Tongue (tissue), 1 donor: ENCODE measurements at regions not wholly inside any gene's neighbourhood (a gene's known extent, or its start where the extent isn't known, plus 50 kb on each side); places are given as distances from the start of the nearest gene placed in this dataset.
"Not testable (repeated sequence)": the region's sequence is repeated elsewhere in the genome, so short reads cannot be mapped to it uniquely, and the experiment has no call there.

Experiments used
- DNase-seq: peaks from one replicate; pipeline ENCODE4 v3.0.0-alpha.2; 2015

DNA sequence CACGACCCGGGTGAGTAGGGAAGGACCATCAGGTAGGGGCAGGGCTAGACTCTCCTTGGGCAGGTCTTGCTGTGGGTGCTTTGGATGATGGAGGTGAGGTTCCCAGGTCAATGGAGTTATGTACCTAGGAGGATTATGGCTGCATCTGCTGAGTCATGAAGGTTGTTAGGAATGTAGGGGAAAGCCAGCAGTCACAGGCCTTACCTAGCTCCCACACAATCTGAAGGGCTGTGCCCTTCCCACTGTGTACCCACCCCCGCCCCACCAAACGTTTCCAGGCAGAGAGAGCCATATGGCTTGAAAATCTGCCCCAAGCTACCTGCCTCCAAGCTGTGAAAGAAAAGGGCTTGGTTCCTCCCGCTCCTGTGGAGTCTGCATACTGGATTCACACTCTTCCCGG lies 573.4 kb upstream of the DPPA4 start:
- no peak for DNase-seq

DNA sequence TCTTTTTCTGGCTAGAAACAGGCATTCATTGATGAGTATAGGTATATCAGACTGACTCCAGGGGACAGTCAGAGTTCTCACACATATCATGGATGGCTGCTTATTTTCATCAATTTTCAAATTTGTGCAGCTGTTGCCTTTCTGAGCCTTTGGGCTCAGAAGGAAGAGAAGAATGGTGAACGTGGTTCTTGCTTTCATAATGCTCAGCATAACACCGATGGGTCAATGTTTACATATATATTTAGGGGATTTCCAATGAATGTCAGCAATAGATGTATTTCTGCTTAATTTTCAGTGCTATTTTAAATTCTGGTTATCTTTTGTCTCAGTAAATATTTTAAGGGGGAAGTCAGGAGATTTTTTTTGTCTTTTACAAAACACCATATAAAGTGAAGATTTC lies 581.4 kb upstream of the DPPA4 start:
- no peak for DNase-seq

DNA sequence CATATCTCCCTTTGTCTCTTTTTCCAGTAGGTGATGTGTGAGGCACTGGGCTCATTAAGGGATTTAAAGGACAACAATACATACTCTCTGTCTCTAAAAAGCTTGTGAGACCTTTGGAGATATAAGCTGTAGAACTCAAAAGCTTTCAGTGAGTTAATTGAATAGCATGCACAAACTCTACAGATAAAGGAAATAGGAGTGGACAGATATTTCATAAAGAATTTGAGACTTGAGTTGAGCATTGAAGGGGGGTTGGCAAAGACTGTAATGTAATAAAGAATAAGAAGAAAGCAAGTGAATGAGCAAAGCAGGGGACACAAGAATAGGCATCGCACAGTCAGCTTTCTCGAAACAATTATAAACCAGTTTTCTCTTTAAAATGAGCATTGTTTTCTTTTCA lies 583.4 kb upstream of the DPPA4 start:
- DNase-seq, result no peak

DNA sequence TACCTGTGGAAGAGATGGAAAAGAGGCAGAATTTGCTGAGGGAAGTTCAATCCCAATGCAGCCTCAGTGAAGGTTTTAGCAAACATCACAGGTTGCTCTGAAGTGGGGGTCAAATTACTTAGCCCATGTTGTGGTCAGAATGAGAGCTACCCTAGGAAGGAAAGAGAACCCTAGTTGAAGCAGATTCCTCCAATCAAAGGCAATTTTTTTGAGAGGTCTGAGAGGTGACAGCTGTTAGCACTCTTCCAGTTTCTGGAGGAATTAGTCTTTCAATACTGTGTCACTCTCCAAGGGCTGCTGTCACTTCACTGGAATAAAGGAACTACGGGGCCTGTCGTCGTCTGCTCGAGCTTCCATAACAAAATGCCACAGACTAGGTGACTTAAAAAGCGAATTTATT lies 584.2 kb upstream of the DPPA4 start:
- DNase-seq, result peak; percentile 8

DNA sequence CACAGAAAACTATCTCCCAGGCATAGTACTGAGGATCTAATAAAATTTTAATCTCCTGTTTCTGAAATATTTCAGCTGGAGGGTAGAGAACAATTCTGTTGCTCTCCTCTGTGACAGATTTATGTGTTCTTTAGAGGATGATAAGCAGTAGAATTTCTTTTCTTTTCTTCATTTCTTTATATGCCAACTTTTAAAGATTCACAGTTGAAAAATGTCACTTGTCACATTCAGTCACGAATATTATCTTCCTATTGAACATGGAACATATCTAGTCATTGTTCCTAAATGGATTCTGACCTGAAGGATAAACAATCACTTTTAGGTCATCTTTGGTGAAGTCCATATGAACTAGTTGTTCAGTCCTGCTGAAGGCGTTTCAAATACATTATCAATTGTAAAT lies 585.5 kb upstream of the DPPA4 start:
- no peak for DNase-seq

DNA sequence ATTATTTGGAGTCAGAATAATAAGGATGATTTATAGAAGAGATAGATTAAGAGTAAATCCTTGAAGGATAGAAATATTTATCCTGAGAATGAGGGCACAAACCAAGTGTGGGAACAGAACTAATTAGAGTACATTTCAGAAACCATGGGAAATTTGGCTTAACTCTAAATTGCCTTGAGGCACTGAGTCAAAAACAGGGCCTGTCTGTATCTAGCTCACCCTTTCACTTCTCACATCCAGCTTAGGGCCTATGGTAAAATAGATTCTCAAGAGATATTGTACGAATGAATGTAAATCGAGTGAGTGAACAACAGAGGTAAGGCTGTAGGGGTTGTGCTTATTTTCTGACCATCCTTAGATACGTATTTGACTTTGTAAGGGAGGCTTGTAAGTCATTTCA lies 586.1 kb upstream of the DPPA4 start:
- DNase-seq, result no peak

DNA sequence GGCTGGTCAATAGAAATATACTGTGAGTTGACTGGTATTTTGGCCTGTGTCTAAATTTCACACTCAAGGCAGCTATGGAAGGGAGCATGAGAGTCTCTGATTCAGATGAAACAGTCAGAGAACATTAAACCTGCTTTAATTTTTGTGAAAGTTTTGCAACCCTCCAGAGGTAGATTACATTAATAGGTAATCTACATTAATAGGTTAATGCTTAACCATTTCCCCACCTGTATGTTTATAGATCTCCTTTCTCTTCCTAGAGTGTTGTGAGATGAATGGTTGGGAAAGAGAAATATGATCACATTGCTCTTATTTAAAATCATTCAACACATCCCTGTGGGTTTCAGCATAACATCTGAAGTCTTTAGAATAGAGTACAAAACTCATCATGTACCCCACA lies 586.9 kb upstream of the DPPA4 start:
- no peak for DNase-seq

DNA sequence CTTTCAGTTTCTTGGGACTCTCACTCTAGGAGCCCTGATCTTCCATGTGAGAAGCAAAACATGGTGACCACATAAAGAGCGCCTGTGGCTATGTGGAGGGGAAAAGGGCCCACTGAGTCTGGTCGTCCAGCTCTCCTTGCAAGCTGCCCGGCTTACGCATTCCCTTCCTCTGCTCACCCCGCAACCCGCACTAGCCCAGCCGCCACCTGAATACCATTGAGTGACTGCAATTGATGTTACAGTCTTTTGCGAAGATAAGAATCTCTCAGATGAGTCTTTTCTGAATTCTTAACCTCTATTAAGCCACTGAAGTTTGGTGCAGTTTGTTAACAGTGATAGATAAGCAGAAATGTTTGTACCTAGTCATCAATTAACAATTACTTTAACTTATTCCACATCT lies 589.0 kb upstream of the DPPA4 start:
- DNase-seq, result no peak

DNA sequence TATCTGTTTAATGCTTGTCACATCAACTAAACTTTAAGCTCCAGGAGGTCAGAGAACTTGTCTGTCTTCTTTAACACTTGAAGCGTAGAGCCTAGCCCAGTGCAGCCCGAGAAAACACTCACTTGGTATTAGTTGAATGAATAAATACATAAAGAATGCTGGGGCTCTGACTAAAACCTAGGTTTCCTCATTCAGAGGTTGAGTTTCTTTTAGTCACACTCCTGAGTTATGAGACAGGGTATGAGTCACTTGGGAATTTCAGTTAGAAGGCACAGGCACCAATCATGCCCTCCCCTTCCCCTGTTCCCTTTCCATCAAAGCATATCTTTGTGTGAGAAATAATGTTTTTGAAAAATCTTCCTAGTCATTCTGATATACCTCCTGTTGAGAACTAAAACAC lies 589.8 kb upstream of the DPPA4 start:
- no peak for DNase-seq

DNA sequence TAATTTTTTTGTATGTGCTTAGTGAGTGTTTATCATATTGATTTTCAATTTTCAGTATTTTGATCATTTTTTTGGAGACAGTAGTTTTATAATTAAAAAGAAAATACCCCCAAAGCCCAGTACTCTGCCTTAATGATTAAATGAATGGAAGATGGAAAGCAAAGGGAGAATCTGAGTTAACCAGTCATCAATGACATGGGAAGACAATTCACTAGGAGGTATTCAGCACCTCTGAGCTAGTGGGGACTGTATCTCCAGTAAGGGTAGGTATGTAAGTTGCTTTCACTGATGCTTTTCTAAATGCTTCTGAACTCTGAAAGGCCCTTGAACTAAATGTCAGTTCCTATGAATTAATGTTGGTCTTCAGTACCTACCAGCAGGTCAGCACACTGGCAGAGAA lies 590.4 kb upstream of the DPPA4 start:
- DNase-seq, result no peak

DNA sequence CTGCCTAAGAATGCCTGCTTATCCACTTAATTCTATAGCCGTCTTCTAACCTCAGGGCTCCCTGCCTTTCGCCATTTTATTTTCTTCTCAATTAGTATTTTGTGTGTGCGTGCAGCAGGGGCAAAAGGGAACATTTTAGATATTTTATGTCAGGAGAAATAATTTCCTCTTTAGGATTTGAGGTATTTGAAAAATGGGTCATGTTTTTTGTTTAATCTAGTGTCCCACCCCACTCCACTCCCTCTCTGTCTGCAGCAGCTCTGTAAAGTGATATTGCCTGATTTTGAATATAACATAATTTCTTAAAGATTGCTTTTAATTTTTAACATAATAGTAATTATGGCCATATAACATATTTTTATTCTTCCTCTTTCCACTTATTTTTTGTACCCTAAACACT lies 593.2 kb upstream of the DPPA4 start:
- no peak for DNase-seq

DNA sequence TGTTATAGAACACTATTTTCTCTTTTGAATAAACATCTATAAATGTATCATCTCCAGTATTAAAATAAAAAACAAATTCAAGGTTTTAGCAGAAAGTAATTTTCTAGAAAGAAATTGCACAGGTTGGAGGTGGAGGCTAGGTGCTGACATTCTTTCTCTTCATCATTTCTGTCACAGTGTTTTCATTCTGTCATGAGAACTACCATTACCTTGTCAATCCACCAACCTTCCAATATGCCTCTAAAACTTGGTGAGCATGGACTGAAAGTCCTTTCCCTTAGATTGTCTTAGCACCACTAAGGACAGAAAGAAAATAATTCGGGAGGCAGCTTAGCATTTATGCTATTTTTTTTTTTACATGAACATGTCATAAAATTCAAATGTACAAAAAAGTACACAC lies 596.2 kb upstream of the DPPA4 start:
- DNase-seq, result no peak

DNA sequence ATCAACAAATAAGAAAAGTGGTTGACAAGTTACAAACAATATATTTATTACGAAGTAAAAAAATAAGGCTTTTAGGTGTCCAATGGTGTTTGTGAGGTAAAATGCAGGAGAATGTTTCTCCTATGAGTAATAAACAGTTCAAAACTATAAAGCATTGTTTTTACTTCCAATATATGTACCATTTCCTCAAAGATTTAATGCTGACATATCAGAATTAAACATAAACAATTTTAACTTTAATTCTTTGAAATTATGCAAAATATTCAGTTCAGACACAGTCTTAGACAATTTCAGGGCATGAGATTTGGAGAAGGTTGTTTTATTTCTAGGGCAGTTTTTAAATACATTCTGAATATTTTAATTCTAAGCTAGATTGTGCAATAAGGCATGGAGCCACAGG lies 602.5 kb upstream of the DPPA4 start:
- no peak for DNase-seq

DNA sequence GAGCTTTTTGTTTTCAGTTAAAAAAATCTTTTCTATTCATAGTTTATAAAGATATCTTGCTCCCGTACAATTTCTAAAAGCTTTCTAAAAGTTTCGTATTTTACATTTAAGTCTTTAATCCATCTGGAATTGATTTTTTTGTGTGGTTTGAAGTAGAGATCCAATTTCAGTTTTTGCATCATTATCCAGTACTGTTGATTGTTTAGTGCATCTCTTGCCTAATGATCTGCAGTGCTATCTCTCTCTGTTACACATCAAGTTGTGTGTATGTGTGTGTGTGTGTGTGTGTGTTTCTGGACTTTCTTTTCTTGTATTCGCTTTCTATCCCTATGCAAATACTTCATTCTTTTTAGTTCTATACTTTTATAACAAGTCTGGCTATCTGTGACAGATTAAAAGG lies 605.8 kb upstream of the DPPA4 start:
- no peak for DNase-seq

DNA sequence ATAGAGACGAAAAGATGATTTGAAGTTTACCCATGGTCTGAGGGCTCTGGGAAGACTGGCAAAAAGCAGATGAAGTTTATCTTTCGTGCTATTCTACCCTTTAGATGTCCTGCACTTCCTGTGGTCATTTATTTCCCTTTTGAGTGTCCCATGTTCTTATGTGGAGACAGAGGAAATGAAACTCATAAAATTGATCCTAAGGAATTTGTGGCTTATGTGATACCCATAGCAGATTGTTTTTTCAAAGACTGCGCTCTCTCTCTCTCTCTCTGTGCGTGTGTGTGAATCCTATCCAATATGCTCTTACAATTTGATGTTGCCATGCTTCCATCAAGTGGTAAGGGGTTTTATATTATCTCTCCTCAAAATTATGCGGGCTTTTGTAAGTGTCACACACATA lies 607.5 kb upstream of the DPPA4 start:
- DNase-seq, result no peak

DNA sequence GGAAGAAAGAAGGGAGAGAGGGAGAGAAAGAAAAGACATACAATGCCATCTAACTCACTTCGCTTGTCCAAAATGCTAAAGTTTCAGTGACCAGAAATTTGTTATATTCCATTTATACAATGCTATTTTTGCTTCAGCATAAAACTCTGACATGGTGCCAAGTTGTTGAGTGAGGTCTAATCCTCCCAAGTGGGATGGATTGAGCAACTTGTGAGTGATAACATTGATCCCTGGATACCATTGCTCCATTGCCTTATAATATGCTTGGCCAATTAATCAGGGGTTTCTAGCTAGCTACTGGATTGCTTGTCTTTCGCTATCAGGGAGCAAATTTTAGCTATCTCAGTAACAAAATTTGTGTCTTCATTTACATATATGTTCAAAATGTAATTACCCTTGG lies 615.6 kb upstream of the DPPA4 start:
- peak; percentile 11 for DNase-seq

DNA sequence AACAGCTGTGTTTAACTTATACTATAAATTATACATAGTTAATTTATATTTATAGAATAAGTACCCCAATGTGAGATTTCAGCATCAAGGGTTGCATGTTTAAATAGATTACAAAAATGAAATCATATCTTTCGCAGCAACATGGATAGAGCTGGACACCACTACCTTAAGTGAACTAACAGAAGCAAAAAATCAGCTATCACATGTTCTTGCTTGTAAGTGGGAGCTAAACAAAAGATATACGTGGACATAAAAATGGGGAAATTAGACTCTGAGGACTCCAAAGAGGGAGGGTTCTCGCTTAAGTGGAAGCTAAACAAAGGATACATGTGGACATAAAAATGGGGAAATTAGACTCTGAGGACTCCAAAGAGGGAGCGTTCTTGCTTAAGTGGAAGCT lies 626.5 kb upstream of the DPPA4 start:
- DNase-seq, result no peak

DNA sequence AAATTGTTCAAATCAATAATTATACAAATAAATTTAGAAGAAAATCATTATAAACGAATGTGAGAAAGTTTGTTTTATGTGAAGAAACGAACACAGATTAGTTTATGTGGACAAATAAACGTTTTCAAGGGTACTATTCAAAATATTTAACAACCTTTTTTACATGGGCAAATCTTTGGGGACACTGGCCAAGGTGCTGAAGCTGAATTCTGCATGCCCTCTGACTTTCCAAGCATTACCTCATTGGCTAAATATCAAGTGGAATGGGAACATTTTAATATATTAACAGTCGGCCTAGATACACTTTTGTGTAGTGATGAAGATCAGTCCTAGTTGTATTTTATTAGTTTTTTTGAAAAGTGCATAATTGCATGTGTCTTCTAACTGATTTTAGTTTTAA lies 636.4 kb upstream of the DPPA4 start:
- no peak for DNase-seq

DNA sequence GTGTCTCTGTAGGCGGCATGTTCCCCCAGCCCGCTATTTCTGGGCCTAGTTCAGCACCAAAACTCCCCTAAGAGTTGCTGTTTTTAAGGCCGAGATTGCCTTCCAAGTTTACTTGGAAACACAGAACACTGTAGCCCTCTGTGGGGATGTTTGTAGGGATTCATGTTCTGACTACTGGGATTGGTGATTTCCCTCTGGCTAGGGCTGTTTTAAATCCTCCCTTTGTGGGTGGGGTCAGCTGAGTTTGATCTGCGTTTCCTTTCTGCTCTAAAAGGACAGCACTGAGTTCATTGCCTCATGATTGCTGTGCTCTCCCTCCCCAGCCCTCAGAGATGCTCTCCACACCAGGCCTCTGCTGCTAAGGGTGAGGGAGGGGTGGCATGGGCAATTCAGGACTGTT lies 640.6 kb upstream of the DPPA4 start:
- DNase-seq, result peak; percentile 12

DNA sequence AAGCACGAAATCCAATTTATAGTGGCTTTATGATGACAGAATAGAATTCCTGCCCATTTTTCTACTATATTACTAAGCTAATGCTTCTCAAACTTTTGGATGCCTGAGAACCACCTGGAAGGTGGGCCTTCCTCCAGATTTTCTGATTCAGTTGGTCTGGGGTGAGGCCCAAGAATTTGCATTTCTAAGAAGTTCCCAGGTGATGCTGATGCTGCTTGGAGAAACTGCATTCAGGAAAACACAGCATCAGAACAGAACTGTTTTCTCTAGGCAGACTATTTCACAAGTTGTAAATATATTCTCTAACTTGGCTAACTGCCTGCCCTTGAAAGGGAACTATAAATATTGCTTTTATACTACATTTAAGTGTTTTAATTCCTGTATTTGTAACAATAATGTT lies 644.9 kb upstream of the DPPA4 start:
- DNase-seq, result no peak

DNA sequence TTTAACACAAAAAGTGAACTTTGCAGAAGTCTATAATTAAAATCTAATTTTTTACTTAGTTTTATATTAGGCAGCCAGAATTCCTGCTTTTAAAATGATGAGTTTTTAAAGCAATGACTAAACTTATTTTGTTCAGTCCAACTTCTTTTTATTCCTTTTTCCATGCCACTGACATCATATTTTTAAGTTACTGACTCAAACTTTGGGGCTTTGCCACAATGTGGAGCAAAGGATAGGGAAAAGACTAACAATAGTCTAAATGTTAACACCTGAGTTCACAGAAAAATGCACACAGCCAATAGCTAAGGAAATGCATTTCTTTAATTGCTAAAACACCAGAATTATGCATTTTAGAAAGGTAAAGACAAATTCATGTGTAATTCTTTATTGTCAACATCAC lies 647.6 kb upstream of the DPPA4 start:
- DNase-seq, result no peak

DNA sequence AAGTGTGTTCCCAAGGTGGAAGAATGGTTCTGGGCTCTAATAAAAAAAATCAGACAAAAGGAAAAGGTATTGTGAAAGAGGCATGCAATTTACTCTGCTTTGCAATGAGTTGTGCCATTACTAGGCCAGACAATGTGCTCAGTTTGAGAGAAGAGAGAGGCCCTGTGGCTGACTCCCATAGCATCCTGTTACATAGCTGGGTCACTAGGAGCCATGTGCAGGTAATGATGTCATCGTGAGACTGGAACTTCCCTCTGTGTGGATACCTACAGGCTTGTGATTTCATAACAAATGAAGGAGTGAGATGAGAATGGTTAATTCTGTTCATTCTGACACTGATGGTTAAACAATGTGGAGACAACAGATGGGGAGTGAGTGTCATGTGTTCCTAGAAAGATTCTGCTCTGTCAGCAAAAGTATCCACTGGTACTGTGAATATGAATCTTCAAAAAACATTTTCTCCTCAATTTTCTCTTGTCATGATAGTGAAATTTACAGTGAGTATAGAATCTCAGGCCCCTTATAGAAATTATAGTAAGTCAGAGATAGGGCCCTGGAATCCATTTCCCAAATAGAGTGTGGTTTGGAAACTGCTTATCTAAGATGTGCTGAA lies 648.7 kb upstream of the DPPA4 start:
- DNase-seq, result no peak

DNA sequence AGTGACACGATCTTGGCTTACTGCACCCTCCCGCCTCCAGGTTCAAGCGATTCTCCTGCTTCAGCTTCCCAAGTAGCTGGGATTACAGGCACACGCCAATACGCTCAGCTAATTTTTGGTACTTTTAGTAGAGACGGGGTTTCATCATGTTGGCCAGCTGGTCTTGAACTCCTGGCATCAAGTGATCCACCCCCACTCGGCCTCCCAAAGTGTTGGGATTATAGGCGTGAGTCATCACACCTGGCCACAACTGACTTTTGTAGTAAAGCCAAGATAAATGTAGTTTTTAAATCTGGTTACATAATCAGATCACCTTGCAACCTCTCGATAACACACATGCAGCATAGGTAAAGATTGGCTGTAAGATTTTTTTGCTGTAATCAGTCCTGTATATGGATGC lies 657.5 kb upstream of the DPPA4 start:
- no peak for DNase-seq

DNA sequence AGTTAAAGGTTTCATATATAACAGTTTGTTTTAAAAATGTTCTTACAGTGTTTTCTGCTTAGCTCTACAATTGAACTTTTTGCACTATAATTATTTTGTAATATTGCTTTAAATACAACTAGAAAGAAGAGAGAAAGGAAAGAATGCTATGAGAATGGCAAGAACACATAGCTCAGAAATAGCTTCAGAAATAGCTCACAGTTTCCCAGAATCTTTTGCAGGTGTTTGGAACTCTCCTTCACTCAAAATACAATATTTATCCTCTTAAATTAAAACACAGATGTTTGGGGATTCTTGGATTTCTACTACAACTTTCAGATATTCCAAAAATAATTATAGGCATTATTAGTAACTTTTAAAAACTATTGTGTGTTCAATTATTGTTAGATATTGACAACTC lies 658.0 kb upstream of the DPPA4 start:
- DNase-seq, result no peak

DNA sequence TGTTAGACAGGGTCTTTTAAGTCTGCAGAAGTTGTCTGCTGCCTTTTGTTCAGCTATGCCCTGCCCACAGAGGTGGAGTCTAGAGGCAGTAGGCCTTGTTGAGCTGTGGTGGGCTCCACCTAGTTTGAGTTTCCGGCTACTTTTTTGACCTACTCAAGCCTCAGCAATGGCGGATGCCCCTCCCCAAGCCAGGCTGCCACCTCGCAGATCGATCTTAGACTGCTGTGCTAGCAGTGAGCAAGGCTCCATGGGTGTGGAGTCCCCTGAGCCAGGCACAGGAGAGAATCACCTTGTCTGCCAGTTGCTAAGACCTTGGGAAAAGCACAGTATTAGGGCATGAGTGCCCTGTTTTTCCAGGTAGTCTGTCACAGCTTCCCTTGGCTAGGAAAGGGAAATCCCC lies 664.6 kb upstream of the DPPA4 start:
- not testable (repeated sequence) for DNase-seq
